GM18951 (cell line): ENCODE measurements at regions not wholly inside any gene's neighbourhood (a gene's known extent, or its start where the extent isn't known, plus 50 kb on each side); places are given as distances from the start of the nearest gene placed in this dataset.

Experiments used
- POLR2A ChIP-seq: IDR thresholded peaks from 4 replicates; pipeline ENCODE4 v1.6.1; 2011; ENCODE audit warnings: mild to moderate bottlenecking; ENCODE audit not compliant: insufficient read length, insufficient read depth; ENCODE audit errors: extremely low read depth
- in situ Hi-C: fragments of 300-500 bp; cut with MboI; formaldehyde crosslinking; loops from one replicate; pipeline ENCODE4 v1.12.0; 2022; ENCODE audit warnings: low sequenced_read_pairs, mixed read lengths, inconsistent platforms; ENCODE audit not compliant: unreplicated experiment

- TF ChIP-seq POLR2A = no peak
- in situ Hi-C loops = no loop called here
Observed at GRCh38 chr5:87949676-87950631, 318.7 kb downstream of the TMEM161B start.

GRCh38 chr5:87948486-87948885 lies 320.2 kb downstream of the TMEM161B start:
- TF ChIP-seq POLR2A = no peak
- in situ Hi-C loops = no loop called here

GRCh38 chr5:87946271-87946670 lies 322.4 kb downstream of the TMEM161B start:
- in situ Hi-C loops = no loop called here
- TF ChIP-seq POLR2A = no peak

- no peak for TF ChIP-seq POLR2A
- in situ Hi-C loops = no loop called here
Observed at GRCh38 chr5:87945286-87945650, 323.4 kb downstream of the TMEM161B start.

- in situ Hi-C loops = no loop called here
Observed at GRCh38 chr5:87944553-87945285, 323.9 kb downstream of the TMEM161B start.

GRCh38 chr5:87940775-87941174 lies 327.9 kb downstream of the TMEM161B start:
- no peak for TF ChIP-seq POLR2A
- in situ Hi-C loops = no loop called here

More at GRCh38 chr5:87944553-87945285, 323.9 kb downstream of the TMEM161B start:
- no peak for TF ChIP-seq POLR2A

GRCh38 chr5:87936667-87937066 lies 332.0 kb downstream of the TMEM161B start:
- TF ChIP-seq POLR2A = no peak
- in situ Hi-C loops = no loop called here

- no peak for TF ChIP-seq POLR2A
- in situ Hi-C loops = no loop called here
Observed at GRCh38 chr5:87924436-87924835, 344.2 kb downstream of the TMEM161B start.

- in situ Hi-C loops = no loop called here
- TF ChIP-seq POLR2A = no peak
Observed at GRCh38 chr5:87916320-87916719, 352.3 kb downstream of the TMEM161B start.

- in situ Hi-C loops = no loop called here
- no peak for TF ChIP-seq POLR2A
Observed at GRCh38 chr5:87912419-87912818, 356.2 kb downstream of the TMEM161B start.

GRCh38 chr5:87909382-87909781 lies 359.3 kb downstream of the TMEM161B start:
- TF ChIP-seq POLR2A = no peak
- in situ Hi-C loops = no loop called here

- TF ChIP-seq POLR2A = no peak
- in situ Hi-C loops = no loop called here
Observed at GRCh38 chr5:87906962-87907361, 361.7 kb downstream of the TMEM161B start.

GRCh38 chr5:87900419-87900818 lies 368.2 kb downstream of the TMEM161B start:
- TF ChIP-seq POLR2A = no peak
- in situ Hi-C loops = no loop called here

- TF ChIP-seq POLR2A = no peak
- in situ Hi-C loops = no loop called here
Observed at GRCh38 chr5:87899721-87900131, 368.9 kb downstream of the TMEM161B start.
